ENCODE measurements at regions not wholly inside any gene's neighbourhood (a gene's known extent, or its start where the extent isn't known, plus 50 kb on each side); places are given as distances from the start of the nearest gene placed in this dataset.

GRCh38 chr5:155097995-155098394 is 84.4 kb downstream of the KIF4B start:
- Histone ChIP-seq H3K4me3 (no peak overlapping the region), H3K27me3 (no peaks in the 10 kb centered on the region), H3K9me3 (no peaks in the 10 kb centered on the region), H3K36me3 (no peaks in the 10 kb centered on the region), H3K4me1 (no peaks in the 10 kb centered on the region), H3K27ac (no peak overlapping the region)
- no peak for DNase-seq (ENCODE audit: low spot score in 2 of 2)
- intact Hi-C loops (cut with DNase I; ENCODE audit: low total_unique reads) = no loop called here
- no peak for TF ChIP-seq POLR2A (IDR thresholded peaks at IDR 0.05)
- TF ChIP-seq POLR2AphosphoS5 (IDR thresholded peaks at IDR 0.05) = no peak
- no peak for TF ChIP-seq CTCF (IDR thresholded peaks at IDR 0.05)

- Histone ChIP-seq H3K27me3 (no peaks in the 10 kb centered on the region), H3K4me1 (no peaks in the 10 kb centered on the region), H3K4me3 (no peak overlapping the region), H3K27ac (no peak overlapping the region), H3K9me3 (no peaks in the 10 kb centered on the region), H3K36me3 (no peaks in the 10 kb centered on the region)
- TF ChIP-seq POLR2A (IDR thresholded peaks at IDR 0.05) = no peak
- no peak for TF ChIP-seq CTCF (IDR thresholded peaks at IDR 0.05)
- TF ChIP-seq POLR2AphosphoS5 (IDR thresholded peaks at IDR 0.05) = no peak
- DNase-seq (ENCODE audit: low spot score in 2 of 2) = no peak
- intact Hi-C loops (cut with DNase I; ENCODE audit: low total_unique reads) = no loop called here
Observed at GRCh38 chr5:155098433-155098832, 84.9 kb downstream of the KIF4B start.

- Histone ChIP-seq H3K27me3 (no peaks in the 10 kb centered on the region), H3K27ac (no peak overlapping the region), H3K9me3 (no peaks in the 10 kb centered on the region), H3K36me3 (no peaks in the 10 kb centered on the region), H3K4me3 (no peak overlapping the region), H3K4me1 (no peaks in the 10 kb centered on the region)
- intact Hi-C loops (cut with DNase I; ENCODE audit: low total_unique reads) = no loop called here
- no peak for DNase-seq (ENCODE audit: low spot score in 2 of 2)
- TF ChIP-seq CTCF (IDR thresholded peaks at IDR 0.05) (no peak), POLR2AphosphoS5 (IDR thresholded peaks at IDR 0.05) (no peak), POLR2A (IDR thresholded peaks at IDR 0.05) (no peak)
Observed at GRCh38 chr5:155101697-155102096, 88.1 kb downstream of the KIF4B start.

GRCh38 chr5:155103146-155103545 is 89.6 kb downstream of the KIF4B start:
- Histone ChIP-seq H3K27ac (no peak overlapping the region), H3K4me1 (no peaks in the 10 kb centered on the region), H3K9me3 (no peaks in the 10 kb centered on the region), H3K36me3 (no peaks in the 10 kb centered on the region), H3K4me3 (no peak overlapping the region), H3K27me3 (no peaks in the 10 kb centered on the region)
- TF ChIP-seq CTCF (IDR thresholded peaks at IDR 0.05) (no peak), POLR2A (IDR thresholded peaks at IDR 0.05) (no peak), POLR2AphosphoS5 (IDR thresholded peaks at IDR 0.05) (no peak)
- intact Hi-C loops (cut with DNase I; ENCODE audit: low total_unique reads) = no loop called here
- no peak for DNase-seq (ENCODE audit: low spot score in 2 of 2)

GRCh38 chr5:155104441-155104840 is 90.9 kb downstream of the KIF4B start:
- H3K4me1 ChIP-seq = no peaks in the 10 kb centered on the region
- H3K36me3 ChIP-seq = no peaks in the 10 kb centered on the region
- no peaks in the 10 kb centered on the region for H3K9me3 ChIP-seq
- H3K27ac ChIP-seq = no peak overlapping the region
- intact Hi-C loops (cut with DNase I; ENCODE audit: low total_unique reads) = no loop called here
- TF ChIP-seq CTCF (IDR thresholded peaks at IDR 0.05) (no peak), POLR2AphosphoS5 (IDR thresholded peaks at IDR 0.05) (no peak), POLR2A (IDR thresholded peaks at IDR 0.05) (no peak)
- no peaks in the 10 kb centered on the region for H3K27me3 ChIP-seq
- H3K4me3 ChIP-seq = no peak overlapping the region
- DNase-seq (ENCODE audit: low spot score in 2 of 2) = no peak
